22Rv1 (cell line): ENCODE measurements at regions not wholly inside any gene's neighbourhood (a gene's known extent, or its start where the extent isn't known, plus 50 kb on each side); places are given as distances from the start of the nearest gene placed in this dataset.

ENCODE experiments used
- ZFX ChIP-seq: fragments of 450-650 bp; IDR thresholded peaks from 2 replicates; pipeline ENCODE4 v1.6.1; 2017; ENCODE audit warnings: antibody characterized with exemption, borderline replicate concordance
- TF ChIP-seq, protein P1 (sequence below): fragments of 450-650 bp; IDR thresholded peaks from 2 replicates; pipeline ENCODE4 v1.5.1; 2017; ENCODE audit warnings: mild to moderate bottlenecking

DNA sequence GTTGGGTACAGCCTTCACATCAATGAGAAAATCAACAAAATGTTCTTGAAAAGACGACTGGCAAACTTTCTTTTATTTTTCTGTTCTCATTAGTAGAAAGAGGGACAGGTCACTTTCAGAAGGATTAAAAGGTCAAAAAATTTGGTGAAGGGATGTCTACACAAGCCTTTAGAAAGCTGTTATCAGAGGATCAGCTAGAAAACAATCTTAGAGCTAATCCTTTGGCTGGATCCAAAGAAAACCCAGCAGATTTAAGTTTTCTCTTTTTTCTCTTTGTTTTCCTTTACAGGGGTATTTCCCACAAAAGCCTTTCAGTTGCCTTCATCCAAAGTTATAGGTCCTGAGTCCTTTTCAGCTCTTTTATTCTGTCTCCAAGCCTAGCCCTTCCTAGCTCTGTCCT is 57.3 kb upstream of the EDN1 start:
- TF ChIP-seq, protein P1, sequence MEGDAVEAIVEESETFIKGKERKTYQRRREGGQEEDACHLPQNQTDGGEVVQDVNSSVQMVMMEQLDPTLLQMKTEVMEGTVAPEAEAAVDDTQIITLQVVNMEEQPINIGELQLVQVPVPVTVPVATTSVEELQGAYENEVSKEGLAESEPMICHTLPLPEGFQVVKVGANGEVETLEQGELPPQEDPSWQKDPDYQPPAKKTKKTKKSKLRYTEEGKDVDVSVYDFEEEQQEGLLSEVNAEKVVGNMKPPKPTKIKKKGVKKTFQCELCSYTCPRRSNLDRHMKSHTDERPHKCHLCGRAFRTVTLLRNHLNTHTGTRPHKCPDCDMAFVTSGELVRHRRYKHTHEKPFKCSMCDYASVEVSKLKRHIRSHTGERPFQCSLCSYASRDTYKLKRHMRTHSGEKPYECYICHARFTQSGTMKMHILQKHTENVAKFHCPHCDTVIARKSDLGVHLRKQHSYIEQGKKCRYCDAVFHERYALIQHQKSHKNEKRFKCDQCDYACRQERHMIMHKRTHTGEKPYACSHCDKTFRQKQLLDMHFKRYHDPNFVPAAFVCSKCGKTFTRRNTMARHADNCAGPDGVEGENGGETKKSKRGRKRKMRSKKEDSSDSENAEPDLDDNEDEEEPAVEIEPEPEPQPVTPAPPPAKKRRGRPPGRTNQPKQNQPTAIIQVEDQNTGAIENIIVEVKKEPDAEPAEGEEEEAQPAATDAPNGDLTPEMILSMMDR = no peak
- TF ChIP-seq ZFX = no peak
